Prostate gland (tissue), 2 donors: ENCODE measurements at regions not wholly inside any gene's neighbourhood (a gene's known extent, or its start where the extent isn't known, plus 50 kb on each side); places are given as distances from the start of the nearest gene placed in this dataset.

Experiments
- CTCF ChIP-seq, 4 experiments: fragments of 200-600 bp in 2 of 4; fragments of 450-650 bp in 2 of 4; sonication (generic) in 2 of 4; IDR thresholded peaks; 1 replicate in 3 of 4; 2 replicates in 1 of 4; pipeline ENCODE4 v1.5.1; 2016 to 2019; ENCODE audit warnings: antibody characterized with exemption in 4 of 4, mild to moderate bottlenecking in 2 of 4, moderate library complexity in 2 of 4
- POLR2A ChIP-seq: fragments of 450-650 bp; IDR thresholded peaks from one replicate; pipeline ENCODE4 v1.6.1; 2016; ENCODE audit warnings: antibody characterized with exemption, mild to moderate bottlenecking
- POLR2AphosphoS5 ChIP-seq: sonication (generic); formaldehyde crosslinking; IDR thresholded peaks from one replicate; pipeline ENCODE4 v1.6.1; 2017; ENCODE audit warnings: antibody characterized with exemption

GRCh38 chr9:2378266-2378665 lies 243.3 kb upstream of the VLDLR start:
- TF ChIP-seq POLR2AphosphoS5 (no peak), CTCF (IDR thresholded peaks at IDR 0.05) (no peak), POLR2A (no peak)
